Urinary bladder (tissue), 3 donors: ENCODE measurements at regions not wholly inside any gene's neighbourhood (a gene's known extent, or its start where the extent isn't known, plus 50 kb on each side); places are given as distances from the start of the nearest gene placed in this dataset.

ENCODE experiments used
- DNase-seq: peaks from one replicate; pipeline ENCODE4 v3.0.0-alpha.2; 2015; ENCODE audit errors: extremely low spot score
- H3K27ac ChIP-seq: one replicate; pipeline ENCODE4 v1.5.1; 2013; ENCODE audit warnings: low read depth, mild to moderate bottlenecking, moderate library complexity
- H3K36me3 ChIP-seq: one replicate; pipeline ENCODE4 v1.6.1; 2013; ENCODE audit warnings: mild to moderate bottlenecking, moderate library complexity; ENCODE audit not compliant: insufficient read depth
- H3K4me1 ChIP-seq: one replicate; pipeline ENCODE4 v1.6.1; 2013; ENCODE audit warnings: mild to moderate bottlenecking, moderate library complexity; ENCODE audit not compliant: insufficient read depth
- H3K4me3 ChIP-seq: one replicate; pipeline ENCODE4 v1.5.1; 2013; ENCODE audit warnings: low read depth, low read length
- WGBS: extraction: QIAGEN DNeasy Blood & Tissue Kit; methylation state at CpG from one replicate; pipeline ENCODE4 v1.1.7; 2013; 5-methylcytosine and 5-hydroxymethylcytosine counted together
- donor health status: healthy with polysubstance abuse.
- donor health status: healthy.

DNA sequence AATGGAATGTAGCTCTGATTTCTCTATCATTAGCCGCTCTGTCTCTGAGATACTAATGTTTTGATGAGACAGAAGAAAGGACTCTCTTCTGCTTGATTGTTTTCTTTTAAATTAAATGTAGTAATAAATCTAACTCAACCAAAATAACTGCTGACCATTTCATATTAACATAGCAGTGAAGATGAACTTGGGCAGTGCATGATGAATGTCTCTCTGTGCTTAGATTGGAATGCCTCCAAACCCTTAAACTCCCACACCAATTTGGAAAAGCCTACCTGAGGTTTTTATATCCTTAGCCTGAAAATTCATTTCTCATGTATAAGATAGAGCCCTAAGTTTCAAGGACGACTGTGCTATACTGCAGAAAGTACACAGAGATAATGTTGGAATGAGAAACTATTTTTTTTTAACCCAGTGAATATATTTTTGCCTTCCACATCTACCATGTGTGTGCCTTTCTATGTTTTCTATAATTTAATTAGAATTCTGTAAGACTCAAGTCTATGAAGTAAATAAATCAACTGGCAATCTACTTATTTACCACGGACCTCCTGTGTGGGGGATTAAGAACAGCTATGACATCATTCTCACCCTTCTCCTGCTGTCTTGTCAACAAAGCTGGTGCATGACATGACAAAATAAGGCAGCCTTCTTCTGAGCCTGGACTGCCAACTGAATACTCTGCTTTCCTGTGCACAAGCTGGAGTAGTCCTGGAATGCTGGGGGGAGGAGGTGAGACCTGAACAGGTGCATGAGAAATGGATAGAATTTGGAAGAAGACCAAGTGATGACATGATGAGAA is 155.5 kb downstream of the FGF9 start:
- H3K4me3 ChIP-seq = no peak overlapping the region
- WGBS = 29% methylated on average over 3 of the region's 3 CpGs
- no peaks in the 10 kb centered on the region for H3K4me1 ChIP-seq
- DNase-seq = no peak
- no peak overlapping the region for H3K27ac ChIP-seq
- no peaks in the 10 kb centered on the region for H3K36me3 ChIP-seq

DNA sequence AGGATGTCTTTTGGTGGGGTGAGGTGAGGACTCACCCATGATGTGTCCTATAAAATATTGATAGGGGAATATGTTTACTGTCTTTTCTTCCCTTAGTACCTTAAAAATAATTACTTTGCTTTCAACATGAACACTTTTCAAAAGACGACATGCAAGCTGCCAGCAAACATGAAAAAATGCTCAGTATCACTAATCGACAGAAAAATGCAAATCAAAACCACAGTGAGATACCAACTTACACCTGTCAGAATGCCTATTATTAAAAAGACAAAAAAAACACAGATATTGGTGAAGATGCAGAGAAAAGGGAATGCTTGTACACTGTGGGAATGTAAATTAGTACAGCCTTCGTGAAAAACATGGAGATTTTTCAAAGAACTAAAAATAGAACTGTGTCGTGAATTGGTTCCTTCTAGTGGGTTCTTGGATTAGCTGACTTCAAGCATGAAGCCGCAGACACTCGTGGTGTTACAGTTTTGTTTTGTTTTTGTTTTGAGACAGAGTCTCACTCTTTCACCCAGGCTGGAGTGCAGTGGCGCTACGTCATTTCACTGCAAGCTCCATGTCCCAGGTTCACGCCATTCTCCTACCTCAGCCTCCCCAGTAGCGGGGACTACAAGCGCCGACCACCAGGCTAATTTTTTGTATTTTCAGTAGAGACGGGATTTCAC is 160.9 kb downstream of the FGF9 start:
- H3K36me3 ChIP-seq = no peaks in the 10 kb centered on the region
- H3K4me1 ChIP-seq = no peaks in the 10 kb centered on the region
- DNase-seq = no peak
- 94% methylated on average over 13 of the region's 13 CpGs for WGBS
- H3K4me3 ChIP-seq = no peak overlapping the region
- no peak overlapping the region for H3K27ac ChIP-seq

DNA sequence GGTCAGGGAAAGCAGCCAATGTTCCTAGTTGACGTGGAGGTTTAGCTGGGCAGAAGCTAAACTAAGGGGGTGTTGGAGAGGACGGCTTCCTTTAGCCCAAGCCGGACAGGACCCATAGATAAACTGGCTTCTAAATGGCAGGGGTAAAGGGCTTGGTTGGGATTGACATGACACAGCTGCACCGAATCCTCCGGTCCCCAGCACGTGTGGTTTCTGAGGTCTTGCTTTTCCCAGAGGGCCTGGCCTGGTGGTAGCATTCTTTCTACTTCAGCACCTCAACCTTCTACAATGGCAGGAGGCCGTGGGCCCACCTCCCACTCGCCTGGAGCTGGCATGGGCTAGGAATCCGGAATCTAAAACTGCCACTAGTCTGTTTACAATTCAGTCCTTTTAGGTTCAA is 163.0 kb downstream of the FGF9 start:
- no peak overlapping the region for H3K4me3 ChIP-seq
- no peaks in the 10 kb centered on the region for H3K4me1 ChIP-seq
- no peak overlapping the region for H3K27ac ChIP-seq
- 67% methylated on average over 9 of the region's 9 CpGs for WGBS
- no peak for DNase-seq
- H3K36me3 ChIP-seq = no peaks in the 10 kb centered on the region

DNA sequence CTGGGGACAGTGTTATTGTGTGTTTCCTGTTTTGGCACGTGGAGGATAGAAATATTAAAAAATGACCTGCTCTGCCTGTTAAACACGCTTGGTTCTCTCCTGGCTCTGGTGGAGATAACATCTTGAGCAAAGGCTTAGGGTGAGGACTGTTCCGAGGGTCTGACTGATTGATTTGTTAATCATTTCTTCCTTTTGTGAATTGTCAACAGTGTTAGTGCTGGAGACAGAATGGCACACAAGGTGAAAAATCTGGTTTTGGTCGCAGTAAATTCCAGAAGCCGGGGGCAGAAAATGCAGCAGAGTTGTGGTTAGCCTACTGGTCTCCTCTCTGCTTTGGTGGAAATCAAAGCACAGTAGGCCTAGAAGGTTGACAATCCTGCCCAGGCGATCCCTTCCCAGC is 163.6 kb downstream of the FGF9 start:
- H3K27ac ChIP-seq = no peak overlapping the region
- no peak for DNase-seq
- 76% methylated on average over 6 of the region's 6 CpGs for WGBS
- no peak overlapping the region for H3K4me3 ChIP-seq
- no peaks in the 10 kb centered on the region for H3K36me3 ChIP-seq
- no peaks in the 10 kb centered on the region for H3K4me1 ChIP-seq

DNA sequence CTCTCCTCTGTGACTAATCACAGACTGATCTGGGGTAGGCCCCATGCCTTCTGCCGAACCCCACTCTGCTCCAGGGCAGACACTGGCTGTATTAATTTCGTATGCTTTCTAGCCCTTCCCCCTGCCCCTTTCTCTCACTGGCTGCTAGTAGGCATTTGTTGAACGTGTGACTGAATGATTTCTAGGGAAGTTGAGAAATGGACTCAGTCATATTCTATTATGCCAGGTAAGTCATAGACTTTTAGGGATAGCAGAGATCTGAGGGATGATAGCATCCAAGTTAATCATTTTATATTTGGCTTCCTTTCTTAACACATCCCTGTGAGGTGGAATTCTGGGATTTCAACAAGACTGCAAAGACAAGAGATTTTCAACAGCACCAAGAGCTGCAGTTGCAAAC is 166.4 kb downstream of the FGF9 start:
- Histone ChIP-seq H3K27ac (no peak overlapping the region), H3K4me3 (no peak overlapping the region), H3K4me1 (no peaks in the 10 kb centered on the region), H3K36me3 (no peaks in the 10 kb centered on the region)
- 86% methylated on average over 3 of the region's 3 CpGs for WGBS
- no peak for DNase-seq

DNA sequence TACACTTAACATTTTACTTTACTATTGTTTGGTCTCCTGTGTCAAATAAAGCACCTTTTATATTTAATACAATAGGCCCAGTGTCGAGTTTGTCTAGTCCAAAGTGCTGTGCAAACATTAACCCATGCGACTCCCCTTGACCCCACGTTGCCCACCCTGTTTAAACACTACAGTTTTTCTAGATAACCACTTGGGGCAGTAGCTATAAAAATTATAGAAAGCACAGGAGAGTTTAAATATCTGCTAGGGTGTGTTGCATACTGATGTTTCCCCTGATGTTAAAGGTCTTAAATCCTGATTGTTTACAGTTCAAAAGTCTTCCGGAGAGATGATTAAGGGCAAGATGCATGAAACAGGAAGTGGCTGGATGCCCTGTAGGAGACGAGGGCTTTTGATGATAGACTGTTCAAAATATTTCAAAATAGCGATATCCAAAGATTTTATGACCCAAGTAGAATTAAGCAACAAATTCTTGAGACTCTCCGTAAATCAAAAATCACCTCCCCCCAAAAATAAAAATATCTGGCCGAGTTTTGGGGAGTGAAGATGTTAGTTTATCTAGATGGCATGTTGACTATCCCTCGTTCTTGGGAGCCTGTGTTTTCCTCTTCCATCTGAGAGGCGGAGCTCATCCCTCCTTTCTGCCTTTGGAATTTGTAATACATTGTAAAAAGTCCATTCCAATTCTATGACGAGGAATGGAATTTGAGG is 167.1 kb downstream of the FGF9 start:
- no peak for DNase-seq
- H3K27ac ChIP-seq = no peak overlapping the region
- WGBS = 32% methylated on average over 11 of the region's 11 CpGs
- H3K36me3 ChIP-seq = no peaks in the 10 kb centered on the region
- no peaks in the 10 kb centered on the region for H3K4me1 ChIP-seq
- no peak overlapping the region for H3K4me3 ChIP-seq

DNA sequence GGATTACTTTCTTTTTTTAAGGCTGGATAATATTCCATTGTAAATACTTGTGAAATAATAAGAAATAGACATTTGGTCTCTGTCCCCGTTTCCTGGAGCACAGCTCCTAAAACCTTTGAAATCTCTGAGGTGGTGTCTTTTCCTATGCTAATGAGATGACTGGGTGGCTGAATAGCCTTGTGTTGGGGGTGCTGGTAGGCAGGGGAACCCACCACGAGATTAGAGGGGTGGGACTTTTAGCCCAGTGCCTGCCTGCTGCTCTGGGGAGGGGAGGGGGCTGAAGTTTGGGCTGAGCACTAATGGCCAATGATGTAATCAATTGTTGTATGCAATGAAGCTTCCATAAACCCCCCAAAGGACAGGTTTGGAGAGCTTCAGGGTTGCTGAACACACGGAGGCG is 175.7 kb downstream of the FGF9 start:
- Histone ChIP-seq H3K27ac (no peak overlapping the region), H3K4me1 (no peaks in the 10 kb centered on the region), H3K36me3 (no peaks in the 10 kb centered on the region), H3K4me3 (no peak overlapping the region)
- DNase-seq = no peak
- WGBS = 76% methylated on average over 4 of the region's 4 CpGs

DNA sequence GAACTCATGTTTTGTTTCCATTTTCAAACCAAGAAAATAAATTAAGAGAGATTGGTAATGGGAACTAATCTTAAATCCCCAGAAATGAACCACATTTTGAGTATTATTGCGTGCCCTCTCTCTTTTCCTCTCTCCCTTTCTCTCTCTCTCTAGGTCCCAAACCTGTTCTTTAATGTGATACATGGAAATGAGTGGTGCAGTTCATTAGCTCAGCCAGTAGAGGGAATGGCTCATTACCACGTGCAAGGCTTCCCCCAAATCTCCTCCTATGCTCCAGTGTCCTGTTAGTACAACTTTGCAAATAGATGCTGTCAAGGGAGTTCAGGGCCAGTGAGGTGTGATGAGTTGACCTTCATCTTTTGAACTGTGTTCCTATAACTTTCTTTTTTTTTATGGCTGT is 178.4 kb downstream of the FGF9 start:
- Histone ChIP-seq H3K27ac (no peak overlapping the region), H3K36me3 (no peaks in the 10 kb centered on the region), H3K4me1 (no peaks in the 10 kb centered on the region), H3K4me3 (no peak overlapping the region)
- no peak for DNase-seq
- WGBS = 47% methylated on average over 2 of the region's 2 CpGs

DNA sequence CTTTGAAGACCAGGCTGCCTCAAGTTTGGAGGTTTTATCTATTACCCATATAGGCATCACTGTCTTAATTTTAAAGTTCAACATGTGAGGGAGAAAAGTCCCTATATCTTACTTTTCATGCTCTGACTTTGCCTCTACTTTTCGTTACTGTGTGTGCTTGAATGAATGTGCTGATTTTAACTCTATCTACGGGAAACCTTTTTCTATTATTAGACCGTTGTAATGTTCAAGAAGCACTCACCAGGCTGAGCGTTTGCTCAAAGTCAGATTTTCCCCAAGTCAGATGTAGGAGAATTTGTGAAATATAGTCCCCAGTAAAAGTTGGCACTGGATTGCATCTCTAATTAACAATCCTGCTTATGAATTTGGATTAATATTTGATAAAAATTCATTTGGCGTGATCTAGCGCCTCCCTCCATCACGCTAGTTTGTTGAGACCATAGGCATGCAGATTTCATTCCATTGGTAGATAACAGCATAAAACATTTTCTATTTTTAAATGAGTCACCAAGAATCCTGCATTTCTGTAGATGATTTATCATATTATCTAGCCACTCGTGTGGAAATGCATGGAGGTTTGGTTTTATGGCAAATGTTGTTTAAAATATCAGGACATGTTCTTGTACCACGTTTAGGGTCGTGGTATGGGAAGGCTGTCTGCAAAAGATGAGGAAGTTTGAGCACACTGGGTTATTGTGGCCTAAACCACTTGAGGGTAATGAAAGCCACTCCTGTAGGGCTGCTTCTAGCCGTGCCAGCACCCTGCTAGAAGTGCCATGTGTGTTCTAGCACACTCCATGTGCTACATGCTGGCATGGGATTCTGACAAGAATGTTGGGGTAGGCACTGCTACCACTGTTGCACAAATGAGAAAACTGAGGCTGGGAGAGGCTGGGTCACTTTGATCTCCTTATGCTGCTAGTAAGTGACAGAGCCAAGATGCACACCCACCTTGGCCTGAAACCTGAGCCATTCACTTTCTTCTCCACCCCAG is 179.4 kb downstream of the FGF9 start:
- 41% methylated on average over 11 of the region's 11 CpGs for WGBS
- Histone ChIP-seq H3K36me3 (no peaks in the 10 kb centered on the region), H3K4me3 (no peak overlapping the region), H3K27ac (no peak overlapping the region), H3K4me1 (no peaks in the 10 kb centered on the region)
- no peak for DNase-seq

DNA sequence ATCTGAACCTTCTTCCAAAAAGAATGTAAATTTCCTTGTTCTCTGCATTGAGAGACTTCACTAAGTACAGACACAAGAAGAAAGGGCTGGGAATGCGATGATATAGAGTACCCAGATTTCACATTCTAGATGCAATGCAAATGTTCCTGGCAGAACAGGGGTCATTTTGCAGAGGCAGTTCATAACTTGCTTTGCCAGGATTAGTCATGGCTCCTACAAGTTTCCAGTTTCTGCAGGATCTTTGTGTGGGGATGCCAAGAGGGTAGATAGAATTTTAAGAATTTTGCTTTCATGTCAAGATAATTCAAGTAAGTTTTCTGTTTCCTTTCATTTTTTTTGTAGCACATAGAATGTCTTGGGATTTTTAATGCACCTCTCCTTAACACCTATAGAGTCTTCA is 181.2 kb downstream of the FGF9 start:
- no peaks in the 10 kb centered on the region for H3K4me1 ChIP-seq
- WGBS = 87% methylated on average over 1 of the region's 1 CpG
- no peak overlapping the region for H3K27ac ChIP-seq
- no peaks in the 10 kb centered on the region for H3K36me3 ChIP-seq
- DNase-seq = no peak
- no peak overlapping the region for H3K4me3 ChIP-seq

DNA sequence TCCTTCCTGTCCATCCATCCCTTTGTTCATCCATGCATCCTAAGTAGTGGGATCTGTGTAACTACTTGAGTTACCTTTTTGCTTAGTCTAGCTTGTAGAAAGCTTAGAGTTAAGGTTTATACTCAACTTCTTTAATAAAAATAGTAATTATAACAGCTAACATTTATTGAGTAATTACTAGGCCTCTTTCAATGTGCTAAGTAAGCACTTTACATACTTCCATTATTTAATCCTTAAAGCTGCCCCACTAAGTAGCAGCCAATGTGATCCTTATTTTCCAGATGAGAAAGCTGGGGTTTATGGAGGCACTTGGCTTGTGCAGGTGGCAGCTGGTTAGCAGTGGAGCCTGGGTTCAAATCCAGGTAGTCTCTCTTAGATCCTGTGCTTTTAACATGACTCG is 182.9 kb downstream of the FGF9 start:
- Histone ChIP-seq H3K4me3 (no peak overlapping the region), H3K36me3 (no peaks in the 10 kb centered on the region), H3K27ac (no peak overlapping the region), H3K4me1 (no peaks in the 10 kb centered on the region)
- 91% methylated on average over 1 of the region's 1 CpG for WGBS
- no peak for DNase-seq

DNA sequence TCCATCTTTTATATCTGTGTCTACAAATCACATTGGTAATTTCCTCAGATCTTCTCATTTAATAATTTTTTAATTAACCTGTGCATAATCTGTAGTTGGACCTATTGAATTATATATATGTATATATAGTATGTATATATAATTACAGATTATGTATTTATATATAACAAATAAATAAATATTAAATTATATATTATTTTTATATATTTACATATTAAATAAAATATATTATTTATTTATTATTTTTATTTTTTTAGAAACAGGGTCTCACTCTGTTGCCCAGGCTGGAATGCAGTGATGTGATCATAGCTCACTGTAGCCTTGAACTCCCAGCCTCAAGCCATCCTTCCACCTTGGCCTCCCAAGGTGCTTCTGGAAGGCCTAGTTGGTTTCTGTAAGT is 197.9 kb downstream of the FGF9 start:
- Histone ChIP-seq H3K27ac (no peak overlapping the region), H3K4me3 (no peak overlapping the region), H3K36me3 (no peaks in the 10 kb centered on the region), H3K4me1 (no peaks in the 10 kb centered on the region)
- DNase-seq = no peak

DNA sequence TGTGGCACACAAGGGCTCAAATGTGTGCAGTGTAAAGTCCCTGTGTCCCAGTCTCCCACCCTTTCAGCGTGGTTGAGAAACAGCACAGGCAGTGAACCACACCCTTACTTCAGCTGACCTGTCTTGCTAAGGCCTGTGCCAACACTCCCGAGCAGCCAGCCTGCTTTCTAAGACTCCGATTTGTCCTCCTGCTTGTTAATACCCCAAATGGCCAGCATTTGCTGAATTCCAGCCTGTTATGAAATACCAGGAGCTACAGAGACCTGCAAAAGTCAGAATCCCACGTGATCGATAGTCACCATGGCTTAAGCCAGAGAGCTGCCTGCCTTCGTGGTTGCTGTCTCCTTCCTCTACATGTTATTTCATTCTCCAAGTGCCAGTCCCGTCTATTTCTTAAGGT is 200.5 kb downstream of the FGF9 start:
- DNase-seq = no peak
- Histone ChIP-seq H3K36me3 (no peaks in the 10 kb centered on the region), H3K27ac (no peak overlapping the region), H3K4me1 (no peaks in the 10 kb centered on the region), H3K4me3 (no peak overlapping the region)
- WGBS = 80% methylated on average over 7 of the region's 7 CpGs
